Fibroblast of lung (primary cell): ENCODE measurements at regions not wholly inside any gene's neighbourhood (a gene's known extent, or its start where the extent isn't known, plus 50 kb on each side); places are given as distances from the start of the nearest gene placed in this dataset.

Source experiments
- EZH2 ChIP-seq: IDR thresholded peaks from 2 replicates; pipeline ENCODE4 v1.5.1; 2012; ENCODE audit warnings: low read length, control low read depth, mild to moderate bottlenecking; ENCODE audit errors: missing control alignments
- TF ChIP-seq, protein P1 (sequence below), 2 donors: IDR thresholded peaks in 1 of 2; conservative IDR thresholded peaks in 1 of 2; 1 replicate in 1 of 2; 2 replicates in 1 of 2; pipeline ENCODE4 v1.5.1; 2011 to 2012; ENCODE audit warnings: low read length in 2 of 2, control low read depth in 1 of 2, inconsistent platforms in 1 of 2, low read depth in 1 of 2, mild to moderate bottlenecking in 1 of 2

DNA sequence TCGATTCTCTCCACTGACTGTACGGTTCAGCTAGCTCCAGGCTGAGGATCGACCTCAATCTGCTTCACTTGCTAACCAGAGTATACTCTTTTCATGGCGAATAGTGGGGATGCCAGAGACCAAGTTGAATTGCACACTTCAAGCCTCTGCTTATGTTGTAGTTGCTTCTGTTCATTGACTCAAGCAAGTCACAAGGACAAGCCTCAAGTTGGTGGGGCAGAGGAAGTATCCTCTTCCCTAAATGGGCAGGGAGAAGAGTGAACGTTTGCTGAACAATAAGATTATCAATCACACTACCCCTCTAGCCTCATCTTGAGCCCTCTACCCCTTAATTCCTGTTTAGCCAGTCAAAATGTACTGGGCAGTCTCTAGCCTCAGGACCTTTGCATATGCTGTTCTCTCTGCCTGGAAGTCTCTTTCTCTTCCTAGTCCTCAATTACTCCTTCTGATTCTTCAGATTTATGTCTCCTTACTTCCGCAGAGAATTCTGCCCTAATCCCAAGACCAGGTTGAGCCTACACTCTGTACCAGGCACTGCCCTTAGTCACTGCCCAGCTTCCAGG, 390.4 kb upstream of the PROK2 start:
- TF ChIP-seq, protein P1, sequence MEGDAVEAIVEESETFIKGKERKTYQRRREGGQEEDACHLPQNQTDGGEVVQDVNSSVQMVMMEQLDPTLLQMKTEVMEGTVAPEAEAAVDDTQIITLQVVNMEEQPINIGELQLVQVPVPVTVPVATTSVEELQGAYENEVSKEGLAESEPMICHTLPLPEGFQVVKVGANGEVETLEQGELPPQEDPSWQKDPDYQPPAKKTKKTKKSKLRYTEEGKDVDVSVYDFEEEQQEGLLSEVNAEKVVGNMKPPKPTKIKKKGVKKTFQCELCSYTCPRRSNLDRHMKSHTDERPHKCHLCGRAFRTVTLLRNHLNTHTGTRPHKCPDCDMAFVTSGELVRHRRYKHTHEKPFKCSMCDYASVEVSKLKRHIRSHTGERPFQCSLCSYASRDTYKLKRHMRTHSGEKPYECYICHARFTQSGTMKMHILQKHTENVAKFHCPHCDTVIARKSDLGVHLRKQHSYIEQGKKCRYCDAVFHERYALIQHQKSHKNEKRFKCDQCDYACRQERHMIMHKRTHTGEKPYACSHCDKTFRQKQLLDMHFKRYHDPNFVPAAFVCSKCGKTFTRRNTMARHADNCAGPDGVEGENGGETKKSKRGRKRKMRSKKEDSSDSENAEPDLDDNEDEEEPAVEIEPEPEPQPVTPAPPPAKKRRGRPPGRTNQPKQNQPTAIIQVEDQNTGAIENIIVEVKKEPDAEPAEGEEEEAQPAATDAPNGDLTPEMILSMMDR (conservative IDR thresholded peaks at IDR 0.05 in 1 of 2, IDR thresholded peaks at IDR 0.05 in 1 of 2; ENCODE audit: low read depth in 1 of 2, low read length in 2 of 2) = no peak
- TF ChIP-seq EZH2 = no peak
